GM18499 (cell line): ENCODE measurements at regions not wholly inside any gene's neighbourhood (a gene's known extent, or its start where the extent isn't known, plus 50 kb on each side); places are given as distances from the start of the nearest gene placed in this dataset.

Experiments used
- ATAC-seq: cut with Tn5 transposase; IDR thresholded peaks from one replicate; pipeline ENCODE4 v1.9.1; 2021; ENCODE audit warnings: moderate number of reproducible peaks; ENCODE audit not compliant: insufficient read depth, unreplicated experiment

- ATAC-seq: no peak
Measured at GRCh38 chr6:2388554-2389324, 143.3 kb upstream of the GMDS start.

GRCh38 chr6:2387445-2387844 lies 142.0 kb upstream of the GMDS start:
- no peak for ATAC-seq

GRCh38 chr6:2385471-2385983 lies 140.1 kb upstream of the GMDS start:
- no peak for ATAC-seq

- ATAC-seq: no peak
Measured at GRCh38 chr6:2384528-2384927, 139.1 kb upstream of the GMDS start.

GRCh38 chr6:2381872-2382661 lies 136.7 kb upstream of the GMDS start:
- no peak for ATAC-seq

- no peak for ATAC-seq
Measured at GRCh38 chr6:2378891-2379652, 133.7 kb upstream of the GMDS start.

- no peak for ATAC-seq
Measured at GRCh38 chr6:2378046-2378657, 132.7 kb upstream of the GMDS start.

- no peak for ATAC-seq
Measured at GRCh38 chr6:2376429-2377355, 131.3 kb upstream of the GMDS start.

- no peak for ATAC-seq
Measured at GRCh38 chr6:2375443-2375842, 130.0 kb upstream of the GMDS start.

GRCh38 chr6:2369606-2370005 lies 124.2 kb upstream of the GMDS start:
- ATAC-seq: no peak

GRCh38 chr6:2363211-2363610 lies 117.8 kb upstream of the GMDS start:
- ATAC-seq: no peak

GRCh38 chr6:2361195-2361594 lies 115.8 kb upstream of the GMDS start:
- no peak for ATAC-seq

- ATAC-seq: no peak
Measured at GRCh38 chr6:2360716-2361115, 115.3 kb upstream of the GMDS start.

GRCh38 chr6:2360126-2360525 lies 114.7 kb upstream of the GMDS start:
- no peak for ATAC-seq

- no peak for ATAC-seq
Measured at GRCh38 chr6:2355150-2355549, 109.7 kb upstream of the GMDS start.

GRCh38 chr6:2354138-2354491 lies 108.7 kb upstream of the GMDS start:
- no peak for ATAC-seq

- ATAC-seq: no peak
Measured at GRCh38 chr6:2353412-2354137, 108.2 kb upstream of the GMDS start.

- no peak for ATAC-seq
Measured at GRCh38 chr6:2351807-2352431, 106.5 kb upstream of the GMDS start.
